ENCODE measurements at regions not wholly inside any gene's neighbourhood (a gene's known extent, or its start where the extent isn't known, plus 50 kb on each side); places are given as distances from the start of the nearest gene placed in this dataset.

DNA sequence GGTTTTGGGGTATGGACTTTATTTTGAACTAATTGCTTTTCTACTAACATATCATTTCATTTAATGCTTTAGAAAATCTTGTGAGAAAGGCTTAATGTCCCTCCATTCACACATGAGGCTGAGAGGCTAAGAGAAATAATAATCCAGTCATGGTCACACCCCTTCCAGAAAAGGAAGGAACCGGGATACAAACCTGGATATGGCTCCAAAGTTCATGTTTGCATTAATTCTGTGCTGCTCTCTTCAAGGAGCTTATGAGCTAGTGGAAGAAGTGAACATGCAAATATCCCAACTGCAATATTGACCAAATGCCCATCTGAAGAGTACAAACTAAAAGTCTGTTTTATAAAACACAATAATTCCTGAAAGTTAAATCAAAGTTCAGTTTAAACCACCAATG is 732.1 kb upstream of the RIOK2 start:
- Histone ChIP-seq H3K27me3 (ENCODE audit: control insufficient read depth in 2 of 2, insufficient read depth in 2 of 2, low read length in 2 of 2) (no peaks in the 10 kb centered on the region), H3K4me2 (replicated peaks; ENCODE audit: extremely low read depth, low read length, poor library complexity, severe bottlenecking) (no peak overlapping the region), H3K36me3 (replicated peaks in 1 of 2; ENCODE audit: control insufficient read depth in 1 of 2, insufficient read depth in 2 of 2, low read length in 2 of 2) (no peaks in the 10 kb centered on the region), H4K20me1 (ENCODE audit: insufficient read depth, low read length) (no peaks in the 10 kb centered on the region), H2AFZ (ENCODE audit: insufficient read depth, low read depth, low read length, poor library complexity, severe bottlenecking) (no peak overlapping the region), H3K4me1 (ENCODE audit: control insufficient read depth in 1 of 2, insufficient read depth in 2 of 2, low read length in 2 of 2) (no peaks in the 10 kb centered on the region), H3K9ac (ENCODE audit: insufficient read depth, low read length, poor library complexity, severe bottlenecking) (no peak overlapping the region), H3K9me3 (replicated peaks in 1 of 2; ENCODE audit: control insufficient read depth in 1 of 2, insufficient read depth in 1 of 2, low read length in 2 of 2) (no peaks in the 10 kb centered on the region), H3K79me2 (ENCODE audit: insufficient read depth, low read length) (no peaks in the 10 kb centered on the region), H3K4me3 (replicated peaks in 1 of 3; ENCODE audit: low read depth in 2 of 3, low read length in 3 of 3) (no peak overlapping the region), H3K27ac (ENCODE audit: low read depth in 1 of 2, low read length in 2 of 2) (no peak overlapping the region)
- H3K4me3 Mint-ChIP-seq: no peak overlapping the region
- no CpG with 5 or more reads among the region's 1 CpG for WGBS (ENCODE audit: insufficient coverage)
- H3K27ac Mint-ChIP-seq: no peak overlapping the region
- no peaks in the 10 kb centered on the region for H3K4me1 Mint-ChIP-seq
- intact Hi-C loops (cut with micrococcal nuclease): no loop called here
- H3K36me3 Mint-ChIP-seq: no peaks in the 10 kb centered on the region
- TF ChIP-seq, protein P1, sequence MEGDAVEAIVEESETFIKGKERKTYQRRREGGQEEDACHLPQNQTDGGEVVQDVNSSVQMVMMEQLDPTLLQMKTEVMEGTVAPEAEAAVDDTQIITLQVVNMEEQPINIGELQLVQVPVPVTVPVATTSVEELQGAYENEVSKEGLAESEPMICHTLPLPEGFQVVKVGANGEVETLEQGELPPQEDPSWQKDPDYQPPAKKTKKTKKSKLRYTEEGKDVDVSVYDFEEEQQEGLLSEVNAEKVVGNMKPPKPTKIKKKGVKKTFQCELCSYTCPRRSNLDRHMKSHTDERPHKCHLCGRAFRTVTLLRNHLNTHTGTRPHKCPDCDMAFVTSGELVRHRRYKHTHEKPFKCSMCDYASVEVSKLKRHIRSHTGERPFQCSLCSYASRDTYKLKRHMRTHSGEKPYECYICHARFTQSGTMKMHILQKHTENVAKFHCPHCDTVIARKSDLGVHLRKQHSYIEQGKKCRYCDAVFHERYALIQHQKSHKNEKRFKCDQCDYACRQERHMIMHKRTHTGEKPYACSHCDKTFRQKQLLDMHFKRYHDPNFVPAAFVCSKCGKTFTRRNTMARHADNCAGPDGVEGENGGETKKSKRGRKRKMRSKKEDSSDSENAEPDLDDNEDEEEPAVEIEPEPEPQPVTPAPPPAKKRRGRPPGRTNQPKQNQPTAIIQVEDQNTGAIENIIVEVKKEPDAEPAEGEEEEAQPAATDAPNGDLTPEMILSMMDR (IDR thresholded peaks at IDR 0.05): no peak
- DNase-seq: no peak
- H3K9me3 Mint-ChIP-seq: peaks cover 0 to 2% (median 0%) of the 10 kb centered on the region in 7 donors
- H3K27me3 Mint-ChIP-seq (ENCODE audit: low read depth in 3 of 3): no peaks in the 10 kb centered on the region

DNA sequence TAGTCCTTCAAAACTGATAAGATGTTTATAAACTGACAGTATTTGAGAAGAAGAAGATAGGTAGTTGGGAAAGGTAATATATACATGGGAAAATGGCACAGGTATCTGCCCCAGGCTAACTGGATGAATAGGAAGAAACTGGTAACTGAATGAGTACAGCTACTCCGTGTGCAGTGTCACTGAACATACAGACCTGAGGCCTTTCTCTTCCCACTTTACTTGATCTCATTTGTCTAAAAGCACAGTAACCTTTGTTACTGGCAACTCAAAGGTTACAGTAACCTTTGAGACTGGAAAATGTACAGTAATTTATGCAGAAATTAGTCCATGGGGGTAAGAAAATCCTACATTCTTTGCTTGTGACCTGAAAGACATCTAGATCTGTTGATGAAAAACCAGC is 735.0 kb upstream of the RIOK2 start:
- H3K27ac ChIP-seq (ENCODE audit: low read depth in 1 of 2, low read length in 2 of 2): no peak overlapping the region
- no peaks in the 10 kb centered on the region for H3K79me2 ChIP-seq (ENCODE audit: insufficient read depth, low read length)
- Mint-ChIP-seq H3K36me3 (no peaks in the 10 kb centered on the region), H3K4me1 (no peaks in the 10 kb centered on the region), H3K4me3 (no peak overlapping the region), H3K9me3 (peaks cover 0 to 4% (median 2%) of the 10 kb centered on the region in 7 donors), H3K27me3 (ENCODE audit: low read depth in 3 of 3) (no peaks in the 10 kb centered on the region), H3K27ac (no peak overlapping the region)
- TF ChIP-seq, protein P1 (IDR thresholded peaks at IDR 0.05): no peak
- H3K27me3 ChIP-seq (ENCODE audit: control insufficient read depth in 2 of 2, insufficient read depth in 2 of 2, low read length in 2 of 2): no peaks in the 10 kb centered on the region
- no peaks in the 10 kb centered on the region for H3K9me3 ChIP-seq (replicated peaks in 1 of 2; ENCODE audit: control insufficient read depth in 1 of 2, insufficient read depth in 1 of 2, low read length in 2 of 2)
- H3K4me2 ChIP-seq (replicated peaks; ENCODE audit: extremely low read depth, low read length, poor library complexity, severe bottlenecking): no peak overlapping the region
- DNase-seq: no peak
- WGBS (ENCODE audit: insufficient coverage): no CpG with 5 or more reads among the region's 1 CpG
- intact Hi-C loops (cut with micrococcal nuclease): no loop called here
- no peaks in the 10 kb centered on the region for H4K20me1 ChIP-seq (ENCODE audit: insufficient read depth, low read length)
- no peak overlapping the region for H3K9ac ChIP-seq (ENCODE audit: insufficient read depth, low read length, poor library complexity, severe bottlenecking)
- H3K4me1 ChIP-seq (ENCODE audit: control insufficient read depth in 1 of 2, insufficient read depth in 2 of 2, low read length in 2 of 2): no peaks in the 10 kb centered on the region
- H3K36me3 ChIP-seq (replicated peaks in 1 of 2; ENCODE audit: control insufficient read depth in 1 of 2, insufficient read depth in 2 of 2, low read length in 2 of 2): no peaks in the 10 kb centered on the region
- H2AFZ ChIP-seq (ENCODE audit: insufficient read depth, low read depth, low read length, poor library complexity, severe bottlenecking): no peak overlapping the region
- no peak overlapping the region for H3K4me3 ChIP-seq (replicated peaks in 1 of 3; ENCODE audit: low read depth in 2 of 3, low read length in 3 of 3)
